Amniotic epithelial cell (primary cell): ENCODE measurements at regions not wholly inside any gene's neighbourhood (a gene's known extent, or its start where the extent isn't known, plus 50 kb on each side); places are given as distances from the start of the nearest gene placed in this dataset.

Source experiments
- DNase-seq: peaks from one replicate; pipeline ENCODE4 v3.0.0-alpha.2; 2010; ENCODE audit warnings: low read depth

GRCh38 chr6:100944644-100945043 lies 63.5 kb upstream of the ASCC3 start:
- no peak for DNase-seq

DNA sequence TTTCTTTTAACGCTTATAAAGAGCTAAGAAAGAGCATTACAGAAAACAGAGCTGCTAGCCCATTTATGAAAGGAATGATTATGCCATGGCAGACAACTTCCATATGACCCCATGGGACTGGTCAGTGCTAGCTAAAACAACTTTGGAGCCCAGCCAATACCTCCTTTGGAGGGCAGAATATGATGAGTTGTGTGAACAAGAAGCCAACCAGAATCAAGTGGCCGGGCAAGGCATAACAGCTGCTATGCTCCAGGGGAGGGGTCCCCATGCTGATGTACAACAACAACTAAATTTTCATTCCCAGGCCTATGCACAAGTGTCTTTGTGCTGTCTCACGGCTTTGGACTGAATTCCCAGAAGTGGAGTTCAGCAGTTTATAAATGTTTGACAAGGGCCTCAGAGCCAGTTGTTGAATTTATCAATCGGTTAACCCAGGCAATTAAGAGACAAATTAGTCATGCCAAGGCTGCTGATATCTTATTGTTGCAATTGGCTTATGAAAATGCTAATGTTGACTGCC lies 65.0 kb upstream of the ASCC3 start:
- DNase-seq, result no peak

- no peak for DNase-seq
These were observed 65.6 kb upstream of the ASCC3 start for GRCh38 chr6:100946711-100947110.

DNA sequence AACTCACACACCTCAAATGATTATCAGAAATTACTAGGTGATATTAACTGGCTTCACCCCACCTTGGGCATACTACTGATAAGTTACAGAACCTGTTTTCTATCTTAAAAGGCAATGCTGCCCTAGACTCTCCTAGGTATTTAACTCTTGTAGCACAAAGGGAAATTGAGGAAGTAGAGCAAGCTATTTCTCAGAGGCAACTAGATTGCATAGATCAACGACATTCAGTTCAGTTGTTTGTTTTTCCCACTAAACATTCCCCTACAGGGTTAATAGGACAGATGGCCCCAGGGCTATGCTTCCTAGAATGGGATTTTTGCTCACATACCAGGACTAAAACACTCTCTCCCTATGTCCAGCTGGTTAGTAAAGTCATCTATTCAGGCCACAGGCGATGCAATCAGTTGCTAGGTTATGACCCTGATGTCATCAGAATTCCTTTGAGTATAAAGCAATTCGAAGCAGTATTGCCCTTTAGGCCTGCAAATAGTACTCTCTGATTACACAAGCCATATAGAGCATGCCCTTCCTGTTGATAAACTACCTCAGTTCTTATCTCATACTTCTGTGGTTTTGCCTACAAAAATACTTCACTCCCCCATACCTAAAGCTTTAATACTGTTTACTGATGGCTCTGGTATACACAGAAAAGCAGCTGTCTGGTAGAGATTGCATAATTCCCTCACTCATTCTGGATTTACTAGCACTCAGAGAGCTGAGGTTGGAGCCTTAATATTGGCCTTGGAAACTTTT lies 67.4 kb upstream of the ASCC3 start:
- DNase-seq, result peak; percentile 98

- no peak for DNase-seq
These were observed 70.9 kb upstream of the ASCC3 start for GRCh38 chr6:100952006-100952405.

- no peak for DNase-seq
These were observed 78.2 kb upstream of the ASCC3 start for GRCh38 chr6:100959280-100959679.

DNA sequence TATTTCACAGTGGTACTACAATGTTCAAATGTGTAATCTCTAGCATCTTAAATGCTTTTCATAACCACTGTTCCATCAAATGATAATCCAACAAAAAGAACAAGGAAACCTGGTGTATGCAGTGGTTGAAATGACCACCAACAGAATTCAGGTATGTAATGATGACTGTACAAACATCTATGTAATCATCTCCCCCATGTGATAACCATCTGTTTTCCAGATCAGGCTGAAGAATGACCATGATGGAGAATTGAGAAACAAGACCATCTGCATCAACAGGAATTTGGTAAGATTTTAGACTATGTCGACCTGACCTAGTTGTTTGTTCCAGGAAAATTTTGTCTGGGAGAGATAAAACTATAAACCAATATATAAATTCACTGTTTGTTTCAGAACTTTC lies 81.3 kb upstream of the ASCC3 start:
- peak; percentile 43 for DNase-seq

- no peak for DNase-seq
These were observed 83.9 kb upstream of the ASCC3 start for GRCh38 chr6:100965067-100965466.

GRCh38 chr6:100968949-100969348 lies 87.8 kb upstream of the ASCC3 start:
- no peak for DNase-seq

DNA sequence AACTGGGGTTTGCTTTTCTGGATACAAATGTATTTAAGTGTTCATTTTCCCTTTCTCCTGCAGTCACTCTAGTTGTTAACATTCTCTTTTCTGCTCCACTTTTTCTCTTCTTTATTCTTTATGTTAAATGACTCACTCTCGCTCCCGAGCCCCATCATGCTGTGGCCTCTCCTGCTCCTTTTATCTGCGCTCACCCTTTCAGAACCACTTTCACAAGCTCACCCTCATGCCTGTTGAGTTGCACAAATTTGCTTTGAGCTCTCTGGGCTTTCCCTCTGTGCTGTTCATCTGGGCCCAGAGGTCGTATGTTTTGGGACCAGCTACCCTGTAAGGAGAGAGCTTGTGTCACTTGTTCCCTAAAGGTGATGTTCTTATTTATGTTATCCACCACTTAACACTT lies 98.1 kb upstream of the ASCC3 start:
- peak; percentile 12 for DNase-seq

- no peak for DNase-seq
These were observed 99.8 kb upstream of the ASCC3 start for GRCh38 chr6:100980949-100981348.

- DNase-seq, result no peak
These were observed 105.8 kb upstream of the ASCC3 start for GRCh38 chr6:100986921-100987320.

- DNase-seq, result no peak
These were observed 106.4 kb upstream of the ASCC3 start for GRCh38 chr6:100987556-100987955.

- no peak for DNase-seq
These were observed 107.4 kb upstream of the ASCC3 start for GRCh38 chr6:100988391-100988984.

- DNase-seq, result no peak
These were observed 108.9 kb upstream of the ASCC3 start for GRCh38 chr6:100990070-100990469.

GRCh38 chr6:100996409-100996808 lies 115.3 kb upstream of the ASCC3 start:
- no peak for DNase-seq

GRCh38 chr6:100998111-100998510 lies 117.0 kb upstream of the ASCC3 start:
- DNase-seq, result peak; percentile 87

DNA sequence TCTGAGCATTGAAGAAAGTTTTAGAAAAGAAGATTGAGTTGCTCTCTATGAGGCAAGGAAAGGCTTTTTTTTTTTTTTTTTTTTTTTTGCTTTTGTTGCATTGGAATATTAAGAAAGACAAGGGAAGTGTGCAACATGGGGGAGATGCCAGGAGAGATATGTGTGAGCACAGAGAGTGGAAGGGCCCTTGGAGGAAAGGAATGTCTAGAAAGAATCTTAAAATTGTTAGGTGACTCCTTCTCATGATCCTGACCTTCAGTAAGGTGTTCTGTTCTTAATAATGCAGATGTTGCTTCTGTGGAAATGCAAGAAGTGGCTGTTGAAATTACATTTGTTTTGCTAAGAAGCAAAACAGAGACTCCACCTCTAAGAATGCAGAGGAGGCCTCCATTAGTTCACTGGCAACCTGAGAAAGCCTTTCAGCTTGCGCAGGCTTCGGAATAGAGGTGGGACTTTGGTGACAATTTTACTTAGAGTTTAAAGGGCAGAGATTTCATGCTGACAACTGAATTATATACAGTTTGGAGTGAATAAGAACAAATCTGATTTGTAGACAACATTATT lies 118.0 kb upstream of the ASCC3 start:
- DNase-seq, result peak; percentile 24

- peak; percentile 34 for DNase-seq
These were observed 119.2 kb upstream of the ASCC3 start for GRCh38 chr6:101000341-101000740.

DNA sequence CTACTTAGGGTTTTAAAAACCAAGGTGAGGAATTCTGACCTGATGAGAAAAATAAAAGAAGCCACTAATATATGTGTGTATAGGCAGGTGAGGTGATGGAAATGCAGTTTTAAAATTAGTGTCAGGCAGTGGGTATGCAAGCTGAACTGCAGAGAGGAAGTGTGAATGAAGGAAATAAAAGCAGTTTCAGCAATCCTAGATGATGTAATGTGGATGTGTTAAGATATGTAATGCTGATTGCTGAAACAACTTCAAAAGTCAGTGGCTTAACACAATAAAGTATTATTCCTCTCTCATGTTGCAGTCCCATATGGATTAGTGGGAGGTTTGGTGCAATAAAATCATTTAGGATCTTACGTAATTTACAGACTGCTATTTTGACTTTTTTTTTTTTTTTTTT lies 119.9 kb upstream of the ASCC3 start:
- peak; percentile 18 for DNase-seq

DNA sequence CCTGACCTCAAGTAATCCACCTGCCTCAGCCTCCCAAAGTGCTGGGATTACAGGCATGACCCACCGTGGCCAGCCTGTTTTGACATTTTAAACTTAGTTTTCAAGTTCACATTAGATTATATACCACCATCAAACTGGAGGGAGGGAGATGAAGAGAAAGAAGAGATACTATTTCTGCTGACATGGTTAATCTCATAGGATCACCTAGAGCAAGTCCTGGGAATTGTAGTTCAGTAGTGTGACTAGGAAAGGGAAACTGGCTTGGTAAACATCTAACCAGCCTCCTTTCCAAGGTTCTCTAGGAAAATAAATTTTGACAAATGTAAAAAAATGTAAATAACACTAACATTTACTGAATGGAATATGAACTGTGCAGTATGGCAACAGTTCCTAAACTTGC lies 120.5 kb upstream of the ASCC3 start:
- no peak for DNase-seq

DNA sequence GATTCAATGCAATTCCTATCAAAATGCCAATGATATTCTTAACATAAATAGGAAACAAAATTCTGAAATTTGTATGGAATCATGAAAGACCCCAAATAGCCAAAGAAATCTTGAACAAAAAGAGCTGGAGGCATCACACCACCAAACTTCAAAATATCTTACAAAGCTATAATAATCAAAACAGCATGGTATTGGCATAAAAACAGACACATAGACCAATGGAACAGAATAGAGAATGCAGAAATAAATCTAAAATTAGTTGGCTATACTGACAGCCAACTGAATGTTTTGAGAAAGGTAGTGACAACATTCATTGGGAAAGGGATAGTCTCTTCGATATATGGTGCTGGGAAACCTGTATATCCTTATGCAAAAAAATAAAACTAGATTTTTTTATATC lies 121.9 kb upstream of the ASCC3 start:
- no peak for DNase-seq

DNA sequence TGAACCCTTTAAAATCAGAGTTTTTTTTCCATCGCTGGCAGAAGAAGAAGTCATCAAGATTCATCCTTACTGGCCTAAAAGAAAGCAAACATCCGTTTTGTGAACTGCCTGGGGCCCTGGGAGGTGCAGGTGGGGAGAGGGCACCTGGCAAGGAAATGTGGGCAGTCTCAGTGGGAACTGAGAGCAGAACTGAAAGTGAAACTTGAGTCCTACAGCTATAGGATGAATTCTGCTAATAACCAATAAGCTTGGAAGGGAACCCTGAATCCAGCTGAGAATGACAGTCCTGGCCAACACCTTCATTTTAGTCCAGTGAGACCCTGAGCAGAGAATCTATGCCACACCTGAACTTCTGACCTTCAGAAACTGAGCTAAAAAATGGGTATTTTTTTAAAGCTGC lies 130.1 kb upstream of the ASCC3 start:
- DNase-seq, result no peak
